Neural cell (in vitro differentiated cells): ENCODE measurements at regions not wholly inside any gene's neighbourhood (a gene's known extent, or its start where the extent isn't known, plus 50 kb on each side); places are given as distances from the start of the nearest gene placed in this dataset.

ENCODE experiments used
- CTCF ChIP-seq: fragments of 450-650 bp; IDR thresholded peaks from 2 replicates; pipeline ENCODE4 v1.5.1; 2014; ENCODE audit warnings: antibody characterized with exemption, mild to moderate bottlenecking, moderate library complexity; ENCODE audit not compliant: poor library complexity, severe bottlenecking
- EP300 ChIP-seq: fragments of 450-650 bp; conservative IDR thresholded peaks from 2 replicates; pipeline ENCODE4 v1.6.1; 2014; ENCODE audit warnings: antibody characterized with exemption, mild to moderate bottlenecking, moderate library complexity; ENCODE audit not compliant: poor library complexity, severe bottlenecking
- EZH2 ChIP-seq: fragments of 200-600, 300-800 bp; shearing (Covaris generic), sonication (generic); IDR thresholded peaks from 2 replicates; pipeline ENCODE4 v1.6.1; 2014; ENCODE audit warnings: antibody characterized with exemption, low read length, borderline replicate concordance, mild to moderate bottlenecking; ENCODE audit not compliant: insufficient read depth, poor library complexity, severe bottlenecking
- POLR2AphosphoS5 ChIP-seq: IDR thresholded peaks from 2 replicates; pipeline ENCODE4 v1.6.1; 2012
- SMC3 ChIP-seq: fragments of 450-650 bp; conservative IDR thresholded peaks from 2 replicates; pipeline ENCODE4 v1.6.1; 2014; ENCODE audit warnings: antibody characterized with exemption, mild to moderate bottlenecking, moderate library complexity; ENCODE audit not compliant: poor library complexity

DNA sequence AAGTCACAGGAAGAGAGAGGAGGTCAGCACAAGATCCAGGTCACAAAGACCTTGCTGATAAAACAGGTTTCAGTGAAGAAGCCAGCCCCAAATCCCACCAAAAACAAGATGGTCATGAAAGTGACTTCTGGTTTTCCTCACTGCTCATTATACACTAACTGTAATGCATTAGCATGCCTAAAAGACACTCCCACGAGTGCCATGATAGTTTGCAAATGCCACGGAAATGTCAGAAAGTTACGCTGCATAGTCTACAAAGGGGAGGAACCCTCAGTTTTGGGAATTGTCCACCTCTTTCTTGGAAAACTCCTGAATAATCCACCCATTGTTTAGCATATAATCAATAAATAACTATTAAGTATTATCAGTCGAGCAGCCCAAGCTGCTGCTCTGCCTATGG is 427.2 kb downstream of the RFPL4B start:
- TF ChIP-seq CTCF, result no peak
- no peak for TF ChIP-seq SMC3
- no peak for TF ChIP-seq EP300
- TF ChIP-seq EZH2, result no peak
- TF ChIP-seq POLR2AphosphoS5, result no peak
